ENCODE measurements at regions not wholly inside any gene's neighbourhood (a gene's known extent, or its start where the extent isn't known, plus 50 kb on each side); places are given as distances from the start of the nearest gene placed in this dataset.

DNA sequence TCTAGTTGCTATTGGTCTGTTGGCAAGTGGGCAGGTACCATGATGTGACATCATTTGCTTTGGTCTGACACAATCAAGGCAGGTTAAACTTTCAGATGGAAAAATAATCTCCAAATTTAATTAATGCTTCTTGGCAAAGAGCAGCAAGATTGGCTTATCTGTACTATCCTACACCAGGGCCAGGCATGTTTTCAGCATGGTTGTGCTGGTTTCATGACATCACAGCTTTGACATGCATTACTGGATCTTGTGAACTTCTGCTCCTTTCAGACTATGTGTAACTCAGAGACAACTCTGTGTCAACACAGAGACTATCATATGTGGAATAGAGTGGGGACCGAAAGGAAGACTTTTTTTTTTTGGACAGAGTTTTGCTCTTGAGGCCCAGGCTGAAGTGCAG, 520.5 kb downstream of the TDRD15 start (continued):
- TF ChIP-seq, protein P1, sequence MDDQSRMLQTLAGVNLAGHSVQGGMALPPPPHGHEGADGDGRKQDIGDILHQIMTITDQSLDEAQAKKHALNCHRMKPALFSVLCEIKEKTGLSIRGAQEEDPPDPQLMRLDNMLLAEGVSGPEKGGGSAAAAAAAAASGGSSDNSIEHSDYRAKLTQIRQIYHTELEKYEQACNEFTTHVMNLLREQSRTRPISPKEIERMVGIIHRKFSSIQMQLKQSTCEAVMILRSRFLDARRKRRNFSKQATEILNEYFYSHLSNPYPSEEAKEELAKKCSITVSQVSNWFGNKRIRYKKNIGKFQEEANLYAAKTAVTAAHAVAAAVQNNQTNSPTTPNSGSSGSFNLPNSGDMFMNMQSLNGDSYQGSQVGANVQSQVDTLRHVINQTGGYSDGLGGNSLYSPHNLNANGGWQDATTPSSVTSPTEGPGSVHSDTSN (CRISPR knock-in tag; IDR thresholded peaks at IDR 0.05) = no peak

DNA sequence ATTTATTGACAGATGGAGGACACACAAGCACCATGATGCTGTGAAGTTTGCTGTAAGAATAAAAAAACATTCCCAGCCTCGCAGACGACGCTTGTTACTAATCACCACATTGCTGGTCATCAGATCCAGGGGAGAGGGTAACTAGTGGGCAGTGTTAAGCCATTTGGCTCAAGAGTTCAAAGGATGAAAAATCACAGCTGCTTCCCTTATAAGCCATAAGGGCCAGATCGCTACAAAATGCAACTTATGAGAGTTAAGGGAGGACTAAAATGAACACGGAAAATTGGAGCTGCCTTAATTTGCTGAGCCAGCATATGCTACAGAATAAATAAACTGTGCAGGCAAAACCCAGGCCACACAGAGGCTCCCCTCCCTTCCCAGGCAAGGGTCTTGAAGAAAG, 522.6 kb downstream of the TDRD15 start:
- CTCF ChIA-PET = no interaction called here
- H3K9me3 ChIP-seq (ENCODE audit: control insufficient read depth, insufficient read depth, low read depth, low read length) = no peaks in the 10 kb centered on the region
- TF ChIP-seq, protein P1 (CRISPR knock-in tag; IDR thresholded peaks at IDR 0.05) = no peak
- no peak for TF ChIP-seq ZNF133 (tag by site-specific recombination; IDR thresholded peaks at IDR 0.05)
- no peaks in the 10 kb centered on the region for H3K36me3 ChIP-seq (ENCODE audit: control insufficient read depth in 2 of 2, insufficient read depth in 1 of 2, low read length in 2 of 2)
- no peaks in the 10 kb centered on the region for H3K4me1 ChIP-seq (ENCODE audit: control insufficient read depth, insufficient read depth, low read length)
- POLR2A ChIA-PET = no interaction called here
- no peak overlapping the region for H3K27ac ChIP-seq (ENCODE audit: extremely low read depth, low read depth, low read length)
- H3K4me3 ChIP-seq (ENCODE audit: low read depth, low read length) = no peak overlapping the region

DNA sequence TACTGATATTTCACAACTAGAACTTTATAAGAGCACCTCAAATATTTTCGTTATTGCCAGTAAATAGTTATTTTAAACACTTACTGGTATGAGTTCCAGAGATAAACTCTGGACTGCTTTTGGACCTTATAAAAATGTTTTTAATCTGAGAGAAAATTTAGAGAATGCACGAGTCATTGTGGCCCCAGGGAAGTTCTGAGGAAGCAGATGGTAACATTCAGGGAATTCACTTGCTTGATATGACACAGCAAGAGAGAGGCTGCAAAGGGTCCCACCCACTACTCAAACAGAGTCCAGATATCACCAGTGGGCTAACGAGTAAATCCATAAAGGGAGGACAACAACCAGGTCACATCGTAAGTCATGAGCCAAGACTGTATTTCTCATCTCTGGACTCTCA, 526.8 kb downstream of the TDRD15 start:
- no peaks in the 10 kb centered on the region for H3K4me1 ChIP-seq (ENCODE audit: control insufficient read depth, insufficient read depth, low read length)
- ChIA-PET CTCF (no interaction called here), POLR2A (no interaction called here)
- H3K9me3 ChIP-seq (ENCODE audit: control insufficient read depth, insufficient read depth, low read depth, low read length) = no peaks in the 10 kb centered on the region
- H3K36me3 ChIP-seq (ENCODE audit: control insufficient read depth in 2 of 2, insufficient read depth in 1 of 2, low read length in 2 of 2) = no peaks in the 10 kb centered on the region
- no peak overlapping the region for H3K4me3 ChIP-seq (ENCODE audit: low read depth, low read length)
- TF ChIP-seq GLIS1 (tag by site-specific recombination; IDR thresholded peaks at IDR 0.05) = no peak
- H3K27ac ChIP-seq (ENCODE audit: extremely low read depth, low read depth, low read length) = no peak overlapping the region

DNA sequence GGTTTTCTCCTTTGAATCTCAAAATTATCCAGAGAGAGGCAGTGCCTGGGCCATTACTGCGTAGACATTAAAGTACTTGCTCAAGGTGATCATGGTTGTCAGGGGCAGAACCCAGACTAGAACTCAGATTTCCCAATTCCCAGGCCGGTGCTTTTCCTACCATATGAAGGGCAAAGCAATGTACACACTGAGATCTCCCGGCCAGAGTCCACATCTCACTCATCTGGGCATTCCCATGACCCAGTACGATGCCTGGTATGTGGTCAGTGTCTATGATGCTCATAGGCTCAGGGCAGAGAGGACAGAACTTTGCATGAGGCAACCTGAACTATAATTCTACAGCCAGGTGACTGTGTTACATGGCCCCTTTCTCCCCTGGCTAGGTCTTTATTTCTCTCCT, 531.4 kb downstream of the TDRD15 start:
- Histone ChIP-seq H3K27ac (ENCODE audit: extremely low read depth, low read depth, low read length) (no peak overlapping the region), H3K4me3 (ENCODE audit: low read depth, low read length) (no peak overlapping the region), H3K4me1 (ENCODE audit: control insufficient read depth, insufficient read depth, low read length) (no peaks in the 10 kb centered on the region), H3K36me3 (ENCODE audit: control insufficient read depth in 2 of 2, insufficient read depth in 1 of 2, low read length in 2 of 2) (no peaks in the 10 kb centered on the region), H3K9me3 (ENCODE audit: control insufficient read depth, insufficient read depth, low read depth, low read length) (no peaks in the 10 kb centered on the region)
- POLR2A ChIA-PET = no interaction called here
- TF ChIP-seq ZEB2 (tag by site-specific recombination; IDR thresholded peaks at IDR 0.05) (no peak), BCL11A (tag by site-specific recombination; IDR thresholded peaks at IDR 0.05; ENCODE audit: low read depth) (no peak), MZF1 (tag by site-specific recombination; IDR thresholded peaks at IDR 0.05; ENCODE audit: borderline replicate concordance) (no peak), ZNF23 (tag by site-specific recombination; IDR thresholded peaks at IDR 0.05; ENCODE audit: borderline replicate concordance) (no peak), GLIS1 (tag by site-specific recombination; IDR thresholded peaks at IDR 0.05) (no peak), FEZF1 (tag by site-specific recombination; IDR thresholded peaks at IDR 0.05) (no peak), ZNF626 (tag by site-specific recombination; IDR thresholded peaks at IDR 0.05) (no peak), KLF16 (tag by site-specific recombination; IDR thresholded peaks at IDR 0.05) (no peak), ZNF292 (tag by site-specific recombination; IDR thresholded peaks at IDR 0.05; ENCODE audit: borderline replicate concordance, low read depth) (no peak), ZNF529 (tag by site-specific recombination; IDR thresholded peaks at IDR 0.05; ENCODE audit: insufficient replicate concordance) (no peak), ZSCAN16 (tag by site-specific recombination; IDR thresholded peaks at IDR 0.05) (no peak)
- TF ChIP-seq, protein P2, sequence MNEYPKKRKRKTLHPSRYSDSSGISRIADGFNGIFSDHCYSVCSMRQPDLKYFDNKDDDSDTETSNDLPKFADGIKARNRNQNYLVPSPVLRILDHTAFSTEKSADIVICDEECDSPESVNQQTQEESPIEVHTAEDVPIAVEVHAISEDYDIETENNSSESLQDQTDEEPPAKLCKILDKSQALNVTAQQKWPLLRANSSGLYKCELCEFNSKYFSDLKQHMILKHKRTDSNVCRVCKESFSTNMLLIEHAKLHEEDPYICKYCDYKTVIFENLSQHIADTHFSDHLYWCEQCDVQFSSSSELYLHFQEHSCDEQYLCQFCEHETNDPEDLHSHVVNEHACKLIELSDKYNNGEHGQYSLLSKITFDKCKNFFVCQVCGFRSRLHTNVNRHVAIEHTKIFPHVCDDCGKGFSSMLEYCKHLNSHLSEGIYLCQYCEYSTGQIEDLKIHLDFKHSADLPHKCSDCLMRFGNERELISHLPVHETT (tag by site-specific recombination; IDR thresholded peaks at IDR 0.05) = no peak
- TF ChIP-seq, protein P3, sequence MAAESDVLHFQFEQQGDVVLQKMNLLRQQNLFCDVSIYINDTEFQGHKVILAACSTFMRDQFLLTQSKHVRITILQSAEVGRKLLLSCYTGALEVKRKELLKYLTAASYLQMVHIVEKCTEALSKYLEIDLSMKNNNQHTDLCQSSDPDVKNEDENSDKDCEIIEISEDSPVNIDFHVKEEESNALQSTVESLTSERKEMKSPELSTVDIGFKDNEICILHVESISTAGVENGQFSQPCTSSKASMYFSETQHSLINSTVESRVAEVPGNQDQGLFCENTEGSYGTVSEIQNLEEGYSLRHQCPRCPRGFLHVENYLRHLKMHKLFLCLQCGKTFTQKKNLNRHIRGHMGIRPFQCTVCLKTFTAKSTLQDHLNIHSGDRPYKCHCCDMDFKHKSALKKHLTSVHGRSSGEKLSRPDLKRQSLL (tag by site-specific recombination; IDR thresholded peaks at IDR 0.05) = no peak
- TF ChIP-seq, protein P4, sequence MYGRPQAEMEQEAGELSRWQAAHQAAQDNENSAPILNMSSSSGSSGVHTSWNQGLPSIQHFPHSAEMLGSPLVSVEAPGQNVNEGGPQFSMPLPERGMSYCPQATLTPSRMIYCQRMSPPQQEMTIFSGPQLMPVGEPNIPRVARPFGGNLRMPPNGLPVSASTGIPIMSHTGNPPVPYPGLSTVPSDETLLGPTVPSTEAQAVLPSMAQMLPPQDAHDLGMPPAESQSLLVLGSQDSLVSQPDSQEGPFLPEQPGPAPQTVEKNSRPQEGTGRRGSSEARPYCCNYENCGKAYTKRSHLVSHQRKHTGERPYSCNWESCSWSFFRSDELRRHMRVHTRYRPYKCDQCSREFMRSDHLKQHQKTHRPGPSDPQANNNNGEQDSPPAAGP (tag by site-specific recombination; IDR thresholded peaks at IDR 0.05) = no peak
- CTCF ChIA-PET = no interaction called here

Data from HEK293 (cell line).